ENCODE measurements at regions not wholly inside any gene's neighbourhood (a gene's known extent, or its start where the extent isn't known, plus 50 kb on each side); places are given as distances from the start of the nearest gene placed in this dataset.

- TF ChIP-seq CTCF (IDR thresholded peaks at IDR 0.05) (peak in 1 of 6 experiments; percentile 8), POLR2A (IDR thresholded peaks at IDR 0.05) (no peak)
- peaks cover 3% of the 10 kb centered on the region for H3K27me3 ChIP-seq
- H3K4me1 ChIP-seq (replicated peaks in 1 of 2) = peaks cover 0 to 5% of the 10 kb centered on the region in 2 donors
- no peak overlapping the region for H3K27ac ChIP-seq
- DNase-seq = no peak
- H3K4me3 ChIP-seq = no peak overlapping the region
- intact Hi-C loops (cut with DNase I) = no loop called here
- no peaks in the 10 kb centered on the region for H3K36me3 ChIP-seq (replicated peaks in 1 of 2)
- H3K9me3 ChIP-seq (replicated peaks in 1 of 3) = no peaks in the 10 kb centered on the region
- 67 to 74% (median 71%) methylated on average over 11 of the region's 11 CpGs for WGBS, 4 donors
Observed at GRCh38 chr1:14363707-14364413, 234.6 kb upstream of the KAZN start.

GRCh38 chr1:14365301-14365988, 233.0 kb upstream of the KAZN start:
- H3K27me3 ChIP-seq = peaks cover 3% of the 10 kb centered on the region
- H3K4me3 ChIP-seq = no peak overlapping the region
- intact Hi-C loops (cut with DNase I) = no loop called here
- peaks cover 0 to 5% of the 10 kb centered on the region in 2 donors for H3K4me1 ChIP-seq (replicated peaks in 1 of 2)
- no peaks in the 10 kb centered on the region for H3K36me3 ChIP-seq (replicated peaks in 1 of 2)
- H3K9me3 ChIP-seq (replicated peaks in 1 of 3) = no peaks in the 10 kb centered on the region
- TF ChIP-seq CTCF (IDR thresholded peaks at IDR 0.05) (no peak), POLR2A (IDR thresholded peaks at IDR 0.05) (no peak)
- no peak for DNase-seq
- no peak overlapping the region for H3K27ac ChIP-seq
- WGBS, 4 donors = 56 to 70% (median 63%) methylated on average over 8 to 13 of the region's 13 CpGs

- peak in 2 of 7 donors; percentile 22 to 27 for DNase-seq
- TF ChIP-seq POLR2A (IDR thresholded peaks at IDR 0.05) (no peak), CTCF (IDR thresholded peaks at IDR 0.05) (no peak)
- H3K27me3 ChIP-seq = peaks cover 3% of the 10 kb centered on the region
- WGBS, 4 donors = 22 to 35% (median 33%) methylated on average over 13 to 18 of the region's 18 CpGs
- peaks cover 0 to 5% of the 10 kb centered on the region in 2 donors for H3K4me1 ChIP-seq (replicated peaks in 1 of 2)
- H3K9me3 ChIP-seq (replicated peaks in 1 of 3) = no peaks in the 10 kb centered on the region
- intact Hi-C loops (cut with DNase I) = no loop called here
- H3K36me3 ChIP-seq (replicated peaks in 1 of 2) = no peaks in the 10 kb centered on the region
- peak overlapping the region in 1 of 4 donors; percentile 5 for H3K4me3 ChIP-seq
- H3K27ac ChIP-seq = no peak overlapping the region
Observed at GRCh38 chr1:14366091-14367018, 232.1 kb upstream of the KAZN start.

GRCh38 chr1:14367451-14367850, 231.0 kb upstream of the KAZN start:
- Histone ChIP-seq H3K9me3 (replicated peaks in 1 of 3) (no peaks in the 10 kb centered on the region), H3K27me3 (peaks cover 3% of the 10 kb centered on the region), H3K27ac (no peak overlapping the region), H3K4me3 (no peak overlapping the region), H3K4me1 (replicated peaks in 1 of 2) (peaks cover 0 to 5% of the 10 kb centered on the region in 2 donors), H3K36me3 (replicated peaks in 1 of 2) (no peaks in the 10 kb centered on the region)
- intact Hi-C loops (cut with DNase I) = no loop called here
- TF ChIP-seq CTCF (IDR thresholded peaks at IDR 0.05) (no peak), POLR2A (IDR thresholded peaks at IDR 0.05) (no peak)
- WGBS, 4 donors = 83 to 86% (median 85%) methylated on average over 5 of the region's 5 CpGs
- DNase-seq = no peak
